ENCODE measurements at regions not wholly inside any gene's neighbourhood (a gene's known extent, or its start where the extent isn't known, plus 50 kb on each side); places are given as distances from the start of the nearest gene placed in this dataset.

GRCh38 chr5:51013036-51013435 lies 346.6 kb downstream of the PARP8 start:
- DNase-seq (no peak), ATAC-seq (no peak)
- H3K9me3 Mint-ChIP-seq: no peaks in the 10 kb centered on the region
- CTCF ChIA-PET: no interaction called here
- no peak overlapping the region for H3K27ac Mint-ChIP-seq
- no peak overlapping the region for H3K4me3 Mint-ChIP-seq
- TF ChIP-seq CTCF (IDR thresholded peaks at IDR 0.05): no peak
- no peaks in the 10 kb centered on the region for H3K36me3 Mint-ChIP-seq (ENCODE audit: low read depth)
- no peaks in the 10 kb centered on the region for H3K4me1 Mint-ChIP-seq (ENCODE audit: low read depth)
- H3K27me3 Mint-ChIP-seq: peaks cover 4% of the 10 kb centered on the region
- POLR2A ChIA-PET: no interaction called here
- intact Hi-C loops (cut with micrococcal nuclease): no loop called here

- no peaks in the 10 kb centered on the region for H3K4me1 Mint-ChIP-seq (ENCODE audit: low read depth)
- H3K36me3 Mint-ChIP-seq (ENCODE audit: low read depth): no peaks in the 10 kb centered on the region
- H3K27ac Mint-ChIP-seq: no peak overlapping the region
- ATAC-seq (no peak), DNase-seq (no peak)
- H3K9me3 Mint-ChIP-seq: no peaks in the 10 kb centered on the region
- CTCF ChIA-PET: interaction anchor here (1.3 kb wide), 1 partner anchor 55 kb away, joined by 3 read pairs; no protein-coding TSS in a partner anchor
- no peak overlapping the region for H3K4me3 Mint-ChIP-seq
- intact Hi-C loops (cut with micrococcal nuclease): no loop called here
- no peaks in the 10 kb centered on the region for H3K27me3 Mint-ChIP-seq
- no peak for TF ChIP-seq CTCF (IDR thresholded peaks at IDR 0.05)
- POLR2A ChIA-PET: no interaction called here
Observed at GRCh38 chr5:51018423-51018822, 352.0 kb downstream of the PARP8 start.

GRCh38 chr5:51024263-51024662 lies 357.8 kb downstream of the PARP8 start:
- ChIA-PET CTCF (interaction anchor here (0.7 kb wide), 1 partner anchor 61 kb away, joined by 3 read pairs; no protein-coding TSS in a partner anchor), POLR2A (no interaction called here)
- Mint-ChIP-seq H3K9me3 (peaks cover 3% of the 10 kb centered on the region), H3K4me3 (no peak overlapping the region), H3K36me3 (ENCODE audit: low read depth) (no peaks in the 10 kb centered on the region), H3K27me3 (no peaks in the 10 kb centered on the region), H3K4me1 (ENCODE audit: low read depth) (no peaks in the 10 kb centered on the region), H3K27ac (no peak overlapping the region)
- intact Hi-C loops (cut with micrococcal nuclease): no loop called here
- ATAC-seq (no peak), DNase-seq (no peak)
- no peak for TF ChIP-seq CTCF (IDR thresholded peaks at IDR 0.05)

GRCh38 chr5:51027271-51027670 lies 356.0 kb upstream of the ISL1 start:
- Mint-ChIP-seq H3K36me3 (ENCODE audit: low read depth) (no peaks in the 10 kb centered on the region), H3K27ac (no peak overlapping the region), H3K4me1 (ENCODE audit: low read depth) (no peaks in the 10 kb centered on the region), H3K4me3 (no peak overlapping the region), H3K9me3 (peaks cover 3% of the 10 kb centered on the region), H3K27me3 (no peaks in the 10 kb centered on the region)
- DNase-seq: no peak
- CTCF ChIA-PET: no interaction called here
- intact Hi-C loops (cut with micrococcal nuclease): no loop called here
- TF ChIP-seq CTCF (IDR thresholded peaks at IDR 0.05): no peak
- ATAC-seq: no peak
- POLR2A ChIA-PET: no interaction called here

GRCh38 chr5:51028394-51028793 lies 354.9 kb upstream of the ISL1 start:
- H3K4me1 Mint-ChIP-seq (ENCODE audit: low read depth): no peaks in the 10 kb centered on the region
- TF ChIP-seq CTCF (IDR thresholded peaks at IDR 0.05): no peak
- CTCF ChIA-PET: no interaction called here

More at GRCh38 chr5:51028394-51028793, 354.9 kb upstream of the ISL1 start:
- intact Hi-C loops (cut with micrococcal nuclease): no loop called here
- H3K27ac Mint-ChIP-seq: no peak overlapping the region
- DNase-seq (no peak), ATAC-seq (no peak)
- H3K27me3 Mint-ChIP-seq: no peaks in the 10 kb centered on the region
- POLR2A ChIA-PET: no interaction called here
- H3K9me3 Mint-ChIP-seq: peaks cover 3% of the 10 kb centered on the region
- H3K36me3 Mint-ChIP-seq (ENCODE audit: low read depth): no peaks in the 10 kb centered on the region
- no peak overlapping the region for H3K4me3 Mint-ChIP-seq

Measured in activated CD8-positive, alpha-beta T cell treated with anti-CD3 and anti-CD28 coated beads for 36 hours (primary cell).